ENCODE measurements at regions not wholly inside any gene's neighbourhood (a gene's known extent, or its start where the extent isn't known, plus 50 kb on each side); places are given as distances from the start of the nearest gene placed in this dataset.

DNA sequence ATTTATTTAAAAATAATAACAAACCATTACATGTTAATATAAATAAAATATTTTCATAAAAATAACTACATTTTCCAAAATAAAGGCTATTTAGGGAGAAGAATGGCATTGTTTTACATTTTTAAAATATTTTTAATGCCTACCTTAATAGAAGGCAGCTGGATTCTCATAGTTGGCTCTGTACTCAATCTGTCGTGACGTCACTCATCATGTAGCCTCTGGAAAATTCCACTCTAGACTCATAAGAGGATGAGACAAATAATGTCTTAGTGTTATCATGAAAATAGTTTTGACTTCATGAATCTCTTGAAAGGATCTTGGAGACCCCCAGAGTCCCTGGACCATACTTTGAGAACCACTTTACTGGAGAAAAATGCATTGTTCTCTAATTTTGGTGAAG is 93.1 kb downstream of the NXNL2 start:
- Histone ChIP-seq H3K4me3 (no peak overlapping the region), H3K9me3 (replicated peaks; ENCODE audit: control insufficient read depth, insufficient read depth, low read length) (no peaks in the 10 kb centered on the region), H3K4me1 (ENCODE audit: control insufficient read depth, insufficient read depth, low read length) (no peaks in the 10 kb centered on the region), H4K20me1 (ENCODE audit: control insufficient read depth, insufficient read depth) (no peaks in the 10 kb centered on the region), H2AFZ (ENCODE audit: control insufficient read depth, low read depth, low read length) (no peak overlapping the region), H3K27ac (ENCODE audit: control insufficient read depth, insufficient read depth) (no peak overlapping the region), H3K4me2 (ENCODE audit: control insufficient read depth, insufficient read depth) (no peak overlapping the region), H3K27me3 (replicated peaks in 1 of 2; ENCODE audit: control insufficient read depth in 2 of 2, insufficient read depth in 2 of 2, low read length in 1 of 2) (no peaks in the 10 kb centered on the region), H3K9ac (ENCODE audit: control insufficient read depth, insufficient read depth, low read length) (no peak overlapping the region), H3K79me2 (ENCODE audit: control insufficient read depth, insufficient read depth, low read length) (no peaks in the 10 kb centered on the region), H3K36me3 (ENCODE audit: control insufficient read depth in 2 of 2, insufficient read depth in 2 of 2, low read length in 1 of 2) (no peaks in the 10 kb centered on the region)
- no peak for FAIRE-seq
- no TSS peak for BruUV-seq (replicated peaks)
- ChIA-PET RAD21 (ENCODE audit: unreplicated experiment) (no interaction called here), CTCF (no interaction called here), POLR2A (no interaction called here), SMC1A (ENCODE audit: uncharacterized antibody, unreplicated experiment) (no interaction called here)
- no peak for DNase-seq (ENCODE audit: low read depth, low spot score)
- no peak for ATAC-seq
- no peak for TF ChIP-seq ZSCAN29 (IDR thresholded peaks at IDR 0.05)
- intact Hi-C loops (cut with micrococcal nuclease; ENCODE audit: unreplicated experiment) = no loop called here
- in situ Hi-C loops (cut with MboI) = no loop called here
- WGBS (ENCODE audit: insufficient coverage, insufficient replicate concordance, low lambda C conversion rate, missing lambda C conversion rate) = 36% methylated on average over 2 of the region's 2 CpGs

DNA sequence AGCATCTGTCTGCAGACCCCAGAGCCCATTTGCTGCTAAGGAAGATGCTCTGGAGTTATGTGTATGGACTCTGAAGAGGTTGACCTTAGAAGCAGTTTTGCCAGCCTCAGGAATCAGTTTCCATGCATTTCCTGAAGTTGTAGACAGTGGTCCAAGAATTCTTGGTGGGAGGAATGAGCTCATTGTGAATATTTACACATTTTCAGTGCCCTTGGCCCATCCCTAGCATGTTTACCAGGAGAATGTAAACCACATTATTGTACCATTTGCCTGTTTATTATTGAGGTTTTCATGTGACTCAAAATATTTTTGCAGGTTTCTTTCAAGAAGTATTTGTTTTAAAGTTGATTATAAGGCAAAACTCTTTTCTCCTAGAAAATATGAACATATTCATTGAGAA is 93.8 kb downstream of the NXNL2 start:
- ATAC-seq = no peak
- H4K20me1 ChIP-seq (ENCODE audit: control insufficient read depth, insufficient read depth) = no peaks in the 10 kb centered on the region
- in situ Hi-C loops (cut with MboI) = no loop called here
- no peak for FAIRE-seq
- intact Hi-C loops (cut with micrococcal nuclease; ENCODE audit: unreplicated experiment) = no loop called here
- H3K4me1 ChIP-seq (ENCODE audit: control insufficient read depth, insufficient read depth, low read length) = no peaks in the 10 kb centered on the region
- H3K79me2 ChIP-seq (ENCODE audit: control insufficient read depth, insufficient read depth, low read length) = no peaks in the 10 kb centered on the region
- no peaks in the 10 kb centered on the region for H3K36me3 ChIP-seq (ENCODE audit: control insufficient read depth in 2 of 2, insufficient read depth in 2 of 2, low read length in 1 of 2)
- no peak overlapping the region for H3K4me2 ChIP-seq (ENCODE audit: control insufficient read depth, insufficient read depth)
- H2AFZ ChIP-seq (ENCODE audit: control insufficient read depth, low read depth, low read length) = no peak overlapping the region
- H3K4me3 ChIP-seq = no peak overlapping the region
- H3K27ac ChIP-seq (ENCODE audit: control insufficient read depth, insufficient read depth) = no peak overlapping the region
- POLR2A ChIA-PET = no interaction called here
- CTCF ChIA-PET = no interaction called here
- RAD21 ChIA-PET (ENCODE audit: unreplicated experiment) = no interaction called here
- no peak overlapping the region for H3K9ac ChIP-seq (ENCODE audit: control insufficient read depth, insufficient read depth, low read length)
- H3K27me3 ChIP-seq (replicated peaks in 1 of 2; ENCODE audit: control insufficient read depth in 2 of 2, insufficient read depth in 2 of 2, low read length in 1 of 2) = no peaks in the 10 kb centered on the region
- SMC1A ChIA-PET (ENCODE audit: uncharacterized antibody, unreplicated experiment) = interaction anchor here (0.5 kb wide), 1 partner anchor 65 kb away, joined by 3 read pairs; no protein-coding TSS in a partner anchor
- H3K9me3 ChIP-seq (replicated peaks; ENCODE audit: control insufficient read depth, insufficient read depth, low read length) = no peaks in the 10 kb centered on the region
- no TSS peak for BruUV-seq (replicated peaks)
- DNase-seq (ENCODE audit: low read depth, low spot score) = no peak
- TF ChIP-seq, protein P1, sequence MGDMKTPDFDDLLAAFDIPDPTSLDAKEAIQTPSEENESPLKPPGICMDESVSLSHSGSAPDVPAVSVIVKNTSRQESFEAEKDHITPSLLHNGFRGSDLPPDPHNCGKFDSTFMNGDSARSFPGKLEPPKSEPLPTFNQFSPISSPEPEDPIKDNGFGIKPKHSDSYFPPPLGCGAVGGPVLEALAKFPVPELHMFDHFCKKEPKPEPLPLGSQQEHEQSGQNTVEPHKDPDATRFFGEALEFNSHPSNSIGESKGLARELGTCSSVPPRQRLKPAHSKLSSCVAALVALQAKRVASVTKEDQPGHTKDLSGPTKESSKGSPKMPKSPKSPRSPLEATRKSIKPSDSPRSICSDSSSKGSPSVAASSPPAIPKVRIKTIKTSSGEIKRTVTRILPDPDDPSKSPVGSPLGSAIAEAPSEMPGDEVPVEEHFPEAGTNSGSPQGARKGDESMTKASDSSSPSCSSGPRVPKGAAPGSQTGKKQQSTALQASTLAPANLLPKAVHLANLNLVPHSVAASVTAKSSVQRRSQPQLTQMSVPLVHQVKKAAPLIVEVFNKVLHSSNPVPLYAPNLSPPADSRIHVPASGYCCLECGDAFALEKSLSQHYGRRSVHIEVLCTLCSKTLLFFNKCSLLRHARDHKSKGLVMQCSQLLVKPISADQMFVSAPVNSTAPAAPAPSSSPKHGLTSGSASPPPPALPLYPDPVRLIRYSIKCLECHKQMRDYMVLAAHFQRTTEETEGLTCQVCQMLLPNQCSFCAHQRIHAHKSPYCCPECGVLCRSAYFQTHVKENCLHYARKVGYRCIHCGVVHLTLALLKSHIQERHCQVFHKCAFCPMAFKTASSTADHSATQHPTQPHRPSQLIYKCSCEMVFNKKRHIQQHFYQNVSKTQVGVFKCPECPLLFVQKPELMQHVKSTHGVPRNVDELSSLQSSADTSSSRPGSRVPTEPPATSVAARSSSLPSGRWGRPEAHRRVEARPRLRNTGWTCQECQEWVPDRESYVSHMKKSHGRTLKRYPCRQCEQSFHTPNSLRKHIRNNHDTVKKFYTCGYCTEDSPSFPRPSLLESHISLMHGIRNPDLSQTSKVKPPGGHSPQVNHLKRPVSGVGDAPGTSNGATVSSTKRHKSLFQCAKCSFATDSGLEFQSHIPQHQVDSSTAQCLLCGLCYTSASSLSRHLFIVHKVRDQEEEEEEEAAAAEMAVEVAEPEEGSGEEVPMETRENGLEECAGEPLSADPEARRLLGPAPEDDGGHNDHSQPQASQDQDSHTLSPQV (IDR thresholded peaks at IDR 0.05) = no peak
- TF ChIP-seq CREM (IDR thresholded peaks at IDR 0.05; ENCODE audit: low read depth) (no peak), KDM1A (IDR thresholded peaks at IDR 0.05; ENCODE audit: borderline replicate concordance) (no peak), ZSCAN29 (IDR thresholded peaks at IDR 0.05) (no peak)
- TF ChIP-seq, protein P2, sequence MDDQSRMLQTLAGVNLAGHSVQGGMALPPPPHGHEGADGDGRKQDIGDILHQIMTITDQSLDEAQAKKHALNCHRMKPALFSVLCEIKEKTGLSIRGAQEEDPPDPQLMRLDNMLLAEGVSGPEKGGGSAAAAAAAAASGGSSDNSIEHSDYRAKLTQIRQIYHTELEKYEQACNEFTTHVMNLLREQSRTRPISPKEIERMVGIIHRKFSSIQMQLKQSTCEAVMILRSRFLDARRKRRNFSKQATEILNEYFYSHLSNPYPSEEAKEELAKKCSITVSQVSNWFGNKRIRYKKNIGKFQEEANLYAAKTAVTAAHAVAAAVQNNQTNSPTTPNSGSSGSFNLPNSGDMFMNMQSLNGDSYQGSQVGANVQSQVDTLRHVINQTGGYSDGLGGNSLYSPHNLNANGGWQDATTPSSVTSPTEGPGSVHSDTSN (IDR thresholded peaks at IDR 0.05; ENCODE audit: insufficient replicate concordance, low read depth, low read length) = no peak
- TF ChIP-seq, protein P3, sequence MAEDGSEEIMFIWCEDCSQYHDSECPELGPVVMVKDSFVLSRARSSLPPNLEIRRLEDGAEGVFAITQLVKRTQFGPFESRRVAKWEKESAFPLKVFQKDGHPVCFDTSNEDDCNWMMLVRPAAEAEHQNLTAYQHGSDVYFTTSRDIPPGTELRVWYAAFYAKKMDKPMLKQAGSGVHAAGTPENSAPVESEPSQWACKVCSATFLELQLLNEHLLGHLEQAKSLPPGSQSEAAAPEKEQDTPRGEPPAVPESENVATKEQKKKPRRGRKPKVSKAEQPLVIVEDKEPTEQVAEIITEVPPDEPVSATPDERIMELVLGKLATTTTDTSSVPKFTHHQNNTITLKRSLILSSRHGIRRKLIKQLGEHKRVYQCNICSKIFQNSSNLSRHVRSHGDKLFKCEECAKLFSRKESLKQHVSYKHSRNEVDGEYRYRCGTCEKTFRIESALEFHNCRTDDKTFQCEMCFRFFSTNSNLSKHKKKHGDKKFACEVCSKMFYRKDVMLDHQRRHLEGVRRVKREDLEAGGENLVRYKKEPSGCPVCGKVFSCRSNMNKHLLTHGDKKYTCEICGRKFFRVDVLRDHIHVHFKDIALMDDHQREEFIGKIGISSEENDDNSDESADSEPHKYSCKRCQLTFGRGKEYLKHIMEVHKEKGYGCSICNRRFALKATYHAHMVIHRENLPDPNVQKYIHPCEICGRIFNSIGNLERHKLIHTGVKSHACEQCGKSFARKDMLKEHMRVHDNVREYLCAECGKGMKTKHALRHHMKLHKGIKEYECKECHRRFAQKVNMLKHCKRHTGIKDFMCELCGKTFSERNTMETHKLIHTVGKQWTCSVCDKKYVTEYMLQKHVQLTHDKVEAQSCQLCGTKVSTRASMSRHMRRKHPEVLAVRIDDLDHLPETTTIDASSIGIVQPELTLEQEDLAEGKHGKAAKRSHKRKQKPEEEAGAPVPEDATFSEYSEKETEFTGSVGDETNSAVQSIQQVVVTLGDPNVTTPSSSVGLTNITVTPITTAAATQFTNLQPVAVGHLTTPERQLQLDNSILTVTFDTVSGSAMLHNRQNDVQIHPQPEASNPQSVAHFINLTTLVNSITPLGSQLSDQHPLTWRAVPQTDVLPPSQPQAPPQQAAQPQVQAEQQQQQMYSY (CRISPR knock-in tag; IDR thresholded peaks at IDR 0.05) = no peak
- TF ChIP-seq, protein P4, sequence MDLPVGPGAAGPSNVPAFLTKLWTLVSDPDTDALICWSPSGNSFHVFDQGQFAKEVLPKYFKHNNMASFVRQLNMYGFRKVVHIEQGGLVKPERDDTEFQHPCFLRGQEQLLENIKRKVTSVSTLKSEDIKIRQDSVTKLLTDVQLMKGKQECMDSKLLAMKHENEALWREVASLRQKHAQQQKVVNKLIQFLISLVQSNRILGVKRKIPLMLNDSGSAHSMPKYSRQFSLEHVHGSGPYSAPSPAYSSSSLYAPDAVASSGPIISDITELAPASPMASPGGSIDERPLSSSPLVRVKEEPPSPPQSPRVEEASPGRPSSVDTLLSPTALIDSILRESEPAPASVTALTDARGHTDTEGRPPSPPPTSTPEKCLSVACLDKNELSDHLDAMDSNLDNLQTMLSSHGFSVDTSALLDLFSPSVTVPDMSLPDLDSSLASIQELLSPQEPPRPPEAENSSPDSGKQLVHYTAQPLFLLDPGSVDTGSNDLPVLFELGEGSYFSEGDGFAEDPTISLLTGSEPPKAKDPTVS (IDR thresholded peaks at IDR 0.05; ENCODE audit: low read depth, low read length) = no peak
